SU-DHL-6 (cell line): ENCODE measurements at regions not wholly inside any gene's neighbourhood (a gene's known extent, or its start where the extent isn't known, plus 50 kb on each side); places are given as distances from the start of the nearest gene placed in this dataset.

Source experiments
- H2AFZ ChIP-seq: fragments of 200-600 bp; sonication (generic); 2 replicates; pipeline ENCODE4 v1.6.1; 2014; ENCODE audit warnings: low read depth, mild to moderate bottlenecking, moderate library complexity, mixed read lengths, antibody characterized with exemption, low read length; ENCODE audit not compliant: severe bottlenecking
- H3F3A ChIP-seq: fragments of 200-600 bp; shearing (Covaris generic); 2 replicates; pipeline ENCODE4 v1.6.0; 2016; ENCODE audit warnings: antibody characterized with exemption, mild to moderate bottlenecking; ENCODE audit not compliant: insufficient read depth
- H3K27ac ChIP-seq: fragments of 200-600 bp; sonication (generic); 2 replicates; pipeline ENCODE4 v1.5.1; 2016; ENCODE audit warnings: low read depth, mild to moderate bottlenecking, low read length, moderate library complexity, mixed read lengths
- H3K27me3 ChIP-seq: fragments of 200-600 bp; sonication (generic), shearing (Covaris generic); 2 replicates; pipeline ENCODE4 v1.6.0; 2014; ENCODE audit warnings: mild to moderate bottlenecking, low read length
- H3K36me3 ChIP-seq: fragments of 200-600 bp; sonication (generic); 2 replicates; pipeline ENCODE4 v1.6.1; 2014; ENCODE audit warnings: mild to moderate bottlenecking, low read length, mixed read lengths
- H3K4me2 ChIP-seq: fragments of 300-600, 200-600 bp; shearing (Covaris generic), sonication (generic); 2 replicates; pipeline ENCODE4 v1.6.0; 2014; ENCODE audit warnings: low read length, low read depth, mild to moderate bottlenecking; ENCODE audit not compliant: poor library complexity, severe bottlenecking
- H3K4me3 ChIP-seq: fragments of 200-600 bp; sonication (generic); 2 replicates; pipeline ENCODE4 v1.5.1; 2014; ENCODE audit warnings: antibody characterized with exemption, low read length, mild to moderate bottlenecking, mixed read lengths; ENCODE audit not compliant: insufficient read depth, poor library complexity, severe bottlenecking
- H3K79me2 ChIP-seq: fragments of 200-600 bp; sonication (generic); 2 replicates; pipeline ENCODE4 v1.6.1; 2014; ENCODE audit warnings: mild to moderate bottlenecking, low read length, moderate library complexity; ENCODE audit not compliant: insufficient read depth
- H3K9ac ChIP-seq: fragments of 200-600 bp; sonication (generic); 2 replicates; pipeline ENCODE4 v1.7.0; 2014; ENCODE audit warnings: mild to moderate bottlenecking, low read length
- H3K9me2 ChIP-seq: fragments of 200-600 bp; sonication (generic); replicated peaks from 2 replicates; pipeline ENCODE4 v1.6.1; 2014; ENCODE audit warnings: low read length; ENCODE audit not compliant: insufficient read depth
- H3K9me3 ChIP-seq: fragments of 200-600 bp; sonication (generic); 2 replicates; pipeline ENCODE4 v1.6.1; 2014; ENCODE audit warnings: low read length, mixed read lengths; ENCODE audit not compliant: insufficient read depth
- H4K20me1 ChIP-seq: fragments of 200-600 bp; sonication (generic); 2 replicates; pipeline ENCODE4 v1.6.1; 2014; ENCODE audit warnings: low read depth, mild to moderate bottlenecking, antibody characterized with exemption, low read length, moderate library complexity, mixed read lengths
- CTCF ChIP-seq: fragments of 200-600 bp; sonication (generic); IDR thresholded peaks from one replicate; pipeline ENCODE4 v1.5.1; 2017; ENCODE audit warnings: antibody characterized with exemption, mild to moderate bottlenecking, low read length, moderate library complexity; ENCODE audit not compliant: insufficient read depth, poor library complexity, severe bottlenecking
- EZH2phosphoT487 ChIP-seq: fragments of 200-600 bp; sonication (generic), shearing (Covaris generic); conservative IDR thresholded peaks from 2 replicates; pipeline ENCODE4 v1.6.1; 2018; ENCODE audit warnings: mild to moderate bottlenecking, antibody characterized with exemption, low read length, moderate library complexity, mixed read lengths

GRCh38 chr22:27029584-27030130 is 372.3 kb downstream of the MIAT start:
- no peak overlapping the region for H3K9ac ChIP-seq
- H3F3A ChIP-seq: no peaks in the 10 kb centered on the region
- H4K20me1 ChIP-seq: no peaks in the 10 kb centered on the region
- H2AFZ ChIP-seq: no peak overlapping the region
- H3K27ac ChIP-seq: no peak overlapping the region
- H3K9me3 ChIP-seq: no peaks in the 10 kb centered on the region
- no peaks in the 10 kb centered on the region for H3K79me2 ChIP-seq
- no peak for TF ChIP-seq CTCF
- TF ChIP-seq EZH2phosphoT487: no peak
- H3K4me2 ChIP-seq: no peak overlapping the region
- no peak overlapping the region for H3K4me3 ChIP-seq
- no peaks in the 10 kb centered on the region for H3K36me3 ChIP-seq
- no peaks in the 10 kb centered on the region for H3K27me3 ChIP-seq
- no peaks in the 10 kb centered on the region for H3K9me2 ChIP-seq

GRCh38 chr22:27032091-27032761 is 374.8 kb downstream of the MIAT start:
- no peaks in the 10 kb centered on the region for H3K9me3 ChIP-seq
- no peak overlapping the region for H3K27ac ChIP-seq
- no peak overlapping the region for H3K4me2 ChIP-seq
- H3K27me3 ChIP-seq: no peaks in the 10 kb centered on the region
- no peaks in the 10 kb centered on the region for H3K36me3 ChIP-seq
- H3K9ac ChIP-seq: no peak overlapping the region
- no peak for TF ChIP-seq EZH2phosphoT487
- TF ChIP-seq CTCF: no peak
- no peak overlapping the region for H3K4me3 ChIP-seq
- no peaks in the 10 kb centered on the region for H3F3A ChIP-seq
- H2AFZ ChIP-seq: no peak overlapping the region
- no peaks in the 10 kb centered on the region for H3K79me2 ChIP-seq
- H4K20me1 ChIP-seq: no peaks in the 10 kb centered on the region
- no peaks in the 10 kb centered on the region for H3K9me2 ChIP-seq

- H3K4me3 ChIP-seq: no peak overlapping the region
- H3F3A ChIP-seq: no peaks in the 10 kb centered on the region
- TF ChIP-seq CTCF: no peak
- no peak for TF ChIP-seq EZH2phosphoT487
- H3K9me2 ChIP-seq: no peaks in the 10 kb centered on the region
- no peaks in the 10 kb centered on the region for H3K9me3 ChIP-seq
- no peaks in the 10 kb centered on the region for H3K36me3 ChIP-seq
- no peaks in the 10 kb centered on the region for H3K27me3 ChIP-seq
- no peak overlapping the region for H3K9ac ChIP-seq
- no peaks in the 10 kb centered on the region for H4K20me1 ChIP-seq
- H2AFZ ChIP-seq: no peak overlapping the region
- H3K79me2 ChIP-seq: no peaks in the 10 kb centered on the region
- no peak overlapping the region for H3K27ac ChIP-seq
- H3K4me2 ChIP-seq: no peak overlapping the region
Observed at GRCh38 chr22:27041745-27042310, 384.4 kb downstream of the MIAT start.
